Chondrocyte (in vitro differentiated cells): ENCODE measurements at regions not wholly inside any gene's neighbourhood (a gene's known extent, or its start where the extent isn't known, plus 50 kb on each side); places are given as distances from the start of the nearest gene placed in this dataset.

Experiments
- DNase-seq: peaks from one replicate; pipeline ENCODE4 v3.0.0; 2021; ENCODE audit warnings: mixed read lengths, low spot score
- H3K27ac Mint-ChIP-seq: one replicate; pipeline ENCODE4 v1.8.0; 2021; ENCODE audit warnings: mild to moderate bottlenecking, moderate library complexity, mixed read lengths; ENCODE audit not compliant: unreplicated experiment
- H3K27me3 Mint-ChIP-seq: 2 replicates; pipeline ENCODE4 v1.8.0; 2021; ENCODE audit warnings: low read depth, mixed read lengths
- H3K36me3 Mint-ChIP-seq: 2 replicates; pipeline ENCODE4 v1.8.0; 2021; ENCODE audit warnings: low read depth, mixed read lengths
- H3K4me1 Mint-ChIP-seq: 2 replicates; pipeline ENCODE4 v1.8.0; 2021; ENCODE audit warnings: low read depth, mild to moderate bottlenecking, mixed read lengths
- H3K4me3 Mint-ChIP-seq: one replicate; pipeline ENCODE4 v1.8.0; 2021; ENCODE audit warnings: mild to moderate bottlenecking, moderate library complexity, mixed read lengths; ENCODE audit not compliant: unreplicated experiment
- H3K9me3 Mint-ChIP-seq: 2 replicates; pipeline ENCODE4 v1.8.0; 2021; ENCODE audit warnings: low read depth, mixed read lengths
- CTCF ChIP-seq: fragments of 200-600 bp; sonication (generic); IDR thresholded peaks from 2 replicates; pipeline ENCODE4 v1.5.0; 2021; ENCODE audit warnings: antibody characterized with exemption, mild to moderate bottlenecking, moderate library complexity

DNA sequence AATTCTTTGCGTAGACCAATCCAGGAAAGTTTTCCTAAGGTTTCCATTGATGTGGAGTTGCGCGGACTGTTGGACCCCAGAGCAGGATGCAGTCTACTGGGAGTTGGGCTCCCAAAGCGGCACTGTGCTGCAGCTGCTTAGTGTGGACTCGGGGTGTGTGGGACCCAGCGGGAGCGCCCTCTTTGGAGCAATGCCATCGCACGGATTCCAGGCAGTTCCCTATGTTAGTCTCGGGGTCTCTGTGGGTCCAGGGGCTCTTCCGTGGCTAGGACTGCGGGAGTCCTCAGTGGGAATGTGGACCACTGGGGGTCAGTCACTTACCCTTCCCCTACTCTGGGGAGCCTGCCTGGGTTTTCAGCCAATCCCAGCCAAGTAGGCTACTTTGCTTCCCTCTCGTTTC is 151.7 kb upstream of the OLIG3 start:
- no peak overlapping the region for H3K4me3 Mint-ChIP-seq
- no peaks in the 10 kb centered on the region for H3K9me3 Mint-ChIP-seq
- no peak overlapping the region for H3K27ac Mint-ChIP-seq
- DNase-seq, result no peak
- no peaks in the 10 kb centered on the region for H3K36me3 Mint-ChIP-seq
- peaks cover 6% of the 10 kb centered on the region for H3K4me1 Mint-ChIP-seq
- no peak for TF ChIP-seq CTCF
- H3K27me3 Mint-ChIP-seq, result peaks cover 13% of the 10 kb centered on the region

DNA sequence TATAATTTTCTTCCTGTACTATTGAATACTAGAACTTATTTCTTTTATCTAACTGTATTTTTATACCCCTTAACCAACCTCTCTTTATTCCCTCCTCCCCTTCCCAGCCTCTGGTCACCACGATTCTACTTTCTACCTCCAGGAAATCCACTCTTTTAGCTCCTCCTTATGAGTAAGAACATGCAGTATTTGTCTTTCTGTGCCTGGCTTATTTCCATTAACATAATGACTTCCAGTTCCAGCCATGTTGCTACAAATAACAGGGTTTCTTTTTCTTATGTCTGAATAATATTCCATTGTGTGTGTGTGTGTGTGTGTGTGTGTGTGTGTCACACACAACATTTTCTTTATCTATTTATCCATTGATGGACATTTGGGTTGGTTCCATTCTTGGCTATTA is 152.3 kb upstream of the OLIG3 start:
- H3K27me3 Mint-ChIP-seq, result peaks cover 13% of the 10 kb centered on the region
- TF ChIP-seq CTCF, result no peak
- no peaks in the 10 kb centered on the region for H3K9me3 Mint-ChIP-seq
- H3K36me3 Mint-ChIP-seq, result no peaks in the 10 kb centered on the region
- no peak for DNase-seq
- H3K4me3 Mint-ChIP-seq, result no peak overlapping the region
- no peak overlapping the region for H3K27ac Mint-ChIP-seq
- peaks cover 6% of the 10 kb centered on the region for H3K4me1 Mint-ChIP-seq

DNA sequence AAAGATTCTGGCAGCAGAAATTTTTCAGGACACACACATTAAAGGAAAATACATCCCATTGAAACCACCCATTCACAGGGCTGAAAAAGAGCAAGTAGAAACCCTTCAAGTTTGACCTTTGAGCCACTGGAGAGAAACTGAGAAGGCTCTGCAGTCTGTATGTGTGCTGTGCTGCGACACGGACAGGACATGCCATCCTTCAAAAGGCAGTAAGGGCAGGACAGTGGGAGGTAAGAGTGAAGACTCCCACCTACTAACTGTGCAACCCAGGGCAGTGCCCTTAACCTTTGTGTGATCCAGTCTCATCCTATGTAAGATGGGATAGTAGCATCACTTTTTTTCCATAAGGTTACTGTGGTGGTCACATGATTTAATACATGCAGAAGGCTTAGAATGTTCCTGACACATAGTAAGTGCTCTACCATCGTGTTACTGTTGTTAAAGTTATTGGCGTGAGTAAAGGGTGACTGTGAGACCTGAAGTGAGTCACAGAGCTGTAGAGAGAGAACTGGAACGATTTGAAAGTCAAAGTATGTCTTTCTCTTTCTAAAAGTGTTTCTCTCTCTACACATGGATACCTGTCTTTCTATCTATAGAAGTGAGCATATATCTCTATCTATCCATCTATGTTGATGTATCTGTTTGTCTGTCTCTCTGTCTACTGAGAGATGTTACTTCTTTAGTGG is 153.7 kb upstream of the OLIG3 start:
- Mint-ChIP-seq H3K9me3 (no peaks in the 10 kb centered on the region), H3K27me3 (peaks cover 13% of the 10 kb centered on the region), H3K4me1 (peaks cover 6% of the 10 kb centered on the region), H3K27ac (no peak overlapping the region), H3K36me3 (no peaks in the 10 kb centered on the region), H3K4me3 (no peak overlapping the region)
- no peak for TF ChIP-seq CTCF
- no peak for DNase-seq

DNA sequence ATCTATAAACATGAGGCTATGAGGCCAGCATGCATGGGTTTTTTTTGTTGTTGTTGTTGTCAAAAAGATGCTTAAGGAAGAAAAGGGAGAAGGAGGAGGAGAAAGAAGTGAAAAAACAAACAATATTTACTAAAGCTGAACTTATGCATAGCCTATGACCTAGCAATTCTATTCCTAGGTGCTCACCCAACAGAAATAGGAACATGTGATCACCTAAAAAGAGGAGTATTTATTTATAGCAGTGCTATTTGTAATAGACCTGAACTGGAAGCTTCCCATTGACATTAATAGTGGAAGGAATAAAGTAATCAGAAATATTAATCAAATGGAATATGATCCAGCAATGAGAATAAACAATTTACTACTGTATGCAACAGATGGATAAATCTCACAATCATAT is 156.5 kb upstream of the OLIG3 start:
- no peak overlapping the region for H3K27ac Mint-ChIP-seq
- no peaks in the 10 kb centered on the region for H3K36me3 Mint-ChIP-seq
- H3K4me1 Mint-ChIP-seq, result peaks cover 6% of the 10 kb centered on the region
- DNase-seq, result no peak
- peaks cover 3% of the 10 kb centered on the region for H3K27me3 Mint-ChIP-seq
- peaks cover 8% of the 10 kb centered on the region for H3K9me3 Mint-ChIP-seq
- H3K4me3 Mint-ChIP-seq, result no peak overlapping the region
- no peak for TF ChIP-seq CTCF

DNA sequence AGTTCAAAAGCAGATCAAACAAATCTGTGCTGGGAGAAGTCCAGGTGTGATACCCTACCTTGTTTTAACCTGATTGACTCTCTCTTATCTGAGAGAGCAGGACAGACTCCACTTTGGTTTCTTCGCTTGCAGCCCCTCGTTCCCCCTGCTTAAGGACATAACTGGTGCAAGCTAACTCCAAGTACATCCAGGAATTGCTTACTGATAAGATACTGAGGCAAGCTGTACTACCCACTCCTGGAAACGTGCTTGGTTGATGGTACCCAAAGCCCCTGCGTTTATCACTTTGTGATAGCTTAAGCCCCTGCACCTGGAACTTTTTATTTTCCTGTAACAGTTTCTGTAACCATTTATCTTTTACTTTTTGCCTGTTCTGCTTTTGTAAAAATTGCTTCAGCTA is 157.0 kb upstream of the OLIG3 start:
- H3K4me1 Mint-ChIP-seq, result peaks cover 6% of the 10 kb centered on the region
- peaks cover 3% of the 10 kb centered on the region for H3K27me3 Mint-ChIP-seq
- DNase-seq, result no peak
- TF ChIP-seq CTCF, result no peak
- H3K9me3 Mint-ChIP-seq, result peaks cover 8% of the 10 kb centered on the region
- no peaks in the 10 kb centered on the region for H3K36me3 Mint-ChIP-seq
- no peak overlapping the region for H3K4me3 Mint-ChIP-seq
- no peak overlapping the region for H3K27ac Mint-ChIP-seq
